Stimulated activated CD8-positive, alpha-beta memory T cell treated with anti-CD3 and anti-CD28 coated beads, Interleukin-15, amount 100 ng/mL, for 1 hour (primary cell): ENCODE measurements at regions not wholly inside any gene's neighbourhood (a gene's known extent, or its start where the extent isn't known, plus 50 kb on each side); places are given as distances from the start of the nearest gene placed in this dataset.
"Not testable (repeated sequence)": the region's sequence is repeated elsewhere in the genome, so short reads cannot be mapped to it uniquely, and the experiment has no call there.

Source experiments
- DNase-seq: peaks from one replicate; pipeline ENCODE4 v3.0.0-alpha.2; 2020; ENCODE audit warnings: low read depth

GRCh38 chr2:111474198-111474705 lies 353.5 kb downstream of the BCL2L11 start:
- not testable (repeated sequence) for DNase-seq

- not testable (repeated sequence) for DNase-seq
Measured at GRCh38 chr2:111478335-111478734, 357.6 kb downstream of the BCL2L11 start.

GRCh38 chr2:111478871-111479318 lies 358.2 kb downstream of the BCL2L11 start:
- not testable (repeated sequence) for DNase-seq

- not testable (repeated sequence) for DNase-seq
Measured at GRCh38 chr2:111480016-111480625, 359.4 kb downstream of the BCL2L11 start.

GRCh38 chr2:111480633-111481032 lies 359.9 kb downstream of the BCL2L11 start:
- DNase-seq, result not testable (repeated sequence)

GRCh38 chr2:111481219-111481618 lies 360.5 kb downstream of the BCL2L11 start:
- DNase-seq, result not testable (repeated sequence)

- DNase-seq, result not testable (repeated sequence)
Measured at GRCh38 chr2:111482987-111483679, 362.4 kb downstream of the BCL2L11 start.

GRCh38 chr2:111484097-111484496 lies 363.4 kb downstream of the BCL2L11 start:
- DNase-seq, result not testable (repeated sequence)

GRCh38 chr2:111485895-111486294 lies 365.2 kb downstream of the BCL2L11 start:
- DNase-seq, result not testable (repeated sequence)

GRCh38 chr2:111488451-111488850 lies 367.7 kb downstream of the BCL2L11 start:
- DNase-seq, result not testable (repeated sequence)

GRCh38 chr2:111489460-111489859 lies 368.7 kb downstream of the BCL2L11 start:
- not testable (repeated sequence) for DNase-seq

- not testable (repeated sequence) for DNase-seq
Measured at GRCh38 chr2:111491181-111491580, 370.5 kb downstream of the BCL2L11 start.

- not testable (repeated sequence) for DNase-seq
Measured at GRCh38 chr2:111491614-111492013, 370.9 kb downstream of the BCL2L11 start.

- DNase-seq, result not testable (repeated sequence)
Measured at GRCh38 chr2:111492995-111493719, 372.4 kb downstream of the BCL2L11 start.

- not testable (repeated sequence) for DNase-seq
Measured at GRCh38 chr2:111493720-111494078, 373.0 kb downstream of the BCL2L11 start.

- DNase-seq, result not testable (repeated sequence)
Measured at GRCh38 chr2:111494288-111494980, 373.7 kb downstream of the BCL2L11 start.

- not testable (repeated sequence) for DNase-seq
Measured at GRCh38 chr2:111494981-111495315, 374.2 kb downstream of the BCL2L11 start.

- DNase-seq, result not testable (repeated sequence)
Measured at GRCh38 chr2:111495636-111496035, 374.9 kb downstream of the BCL2L11 start.

- not testable (repeated sequence) for DNase-seq
Measured at GRCh38 chr2:111496176-111496575, 375.5 kb downstream of the BCL2L11 start.

GRCh38 chr2:111496860-111497259 lies 376.1 kb downstream of the BCL2L11 start:
- DNase-seq, result not testable (repeated sequence)

- not testable (repeated sequence) for DNase-seq
Measured at GRCh38 chr2:111497270-111497669, 376.6 kb downstream of the BCL2L11 start.

GRCh38 chr2:111500536-111501062 lies 379.9 kb downstream of the BCL2L11 start:
- DNase-seq, result not testable (repeated sequence)
